GM23248 (cell line): ENCODE measurements at regions not wholly inside any gene's neighbourhood (a gene's known extent, or its start where the extent isn't known, plus 50 kb on each side); places are given as distances from the start of the nearest gene placed in this dataset.

Experiments
- DNase-seq: peaks from one replicate; pipeline ENCODE4 v3.0.0-alpha.2; 2015
- H2AFZ ChIP-seq: fragments of 200-600 bp; sonication (generic); 2 replicates; pipeline ENCODE4 v1.6.1; 2016; ENCODE audit warnings: antibody characterized with exemption
- H3F3A ChIP-seq: fragments of 200-600 bp; sonication (generic); 2 replicates; pipeline ENCODE4 v1.6.1; 2016; ENCODE audit warnings: mild to moderate bottlenecking, antibody characterized with exemption, mixed run types; ENCODE audit not compliant: insufficient read depth
- H3K27ac ChIP-seq: fragments of 200-600 bp; sonication (generic); 2 replicates; pipeline ENCODE4 v1.5.1; 2016; ENCODE audit warnings: mild to moderate bottlenecking
- H3K27me3 ChIP-seq: fragments of 200-600 bp; sonication (generic); replicated peaks from 2 replicates; pipeline ENCODE4 v1.6.1; 2016; ENCODE audit warnings: mild to moderate bottlenecking; ENCODE audit not compliant: insufficient read depth
- H3K36me3 ChIP-seq: fragments of 200-600 bp; sonication (generic); 2 replicates; pipeline ENCODE4 v1.6.1; 2016; ENCODE audit warnings: low read depth, mild to moderate bottlenecking
- H3K4me1 ChIP-seq: fragments of 200-600 bp; sonication (generic); 2 replicates; pipeline ENCODE4 v1.6.1; 2016; ENCODE audit warnings: mild to moderate bottlenecking; ENCODE audit not compliant: insufficient read depth
- H3K4me2 ChIP-seq: fragments of 200-600 bp; sonication (generic); one replicate; pipeline ENCODE4 v1.6.1; 2016; ENCODE audit warnings: mild to moderate bottlenecking; ENCODE audit not compliant: unreplicated experiment
- H3K4me3 ChIP-seq: fragments of 200-600 bp; sonication (generic); 2 replicates; pipeline ENCODE4 v1.5.1; 2016; ENCODE audit warnings: mild to moderate bottlenecking
- H3K79me2 ChIP-seq: fragments of 200-600 bp; sonication (generic); 2 replicates; pipeline ENCODE4 v1.6.1; 2016; ENCODE audit warnings: mild to moderate bottlenecking; ENCODE audit not compliant: insufficient read depth
- H3K9ac ChIP-seq: fragments of 200-600 bp; sonication (generic); 2 replicates; pipeline ENCODE4 v1.6.1; 2016; ENCODE audit warnings: mild to moderate bottlenecking
- H3K9me2 ChIP-seq: fragments of 200-600 bp; sonication (generic); 2 replicates; pipeline ENCODE4 v1.6.1; 2016; ENCODE audit warnings: mixed run types, mild to moderate bottlenecking, moderate library complexity; ENCODE audit not compliant: insufficient read depth
- H3K9me3 ChIP-seq: fragments of 200-600 bp; sonication (generic); one replicate; pipeline ENCODE4 v1.6.1; 2017; ENCODE audit warnings: low read depth
- H4K20me1 ChIP-seq: fragments of 200-600 bp; sonication (generic); 2 replicates; pipeline ENCODE4 v1.6.0; 2016; ENCODE audit not compliant: insufficient read depth
- EZH2 ChIP-seq: fragments of 200-600 bp; sonication (generic); IDR thresholded peaks from 2 replicates; pipeline ENCODE4 v1.6.1; 2018; ENCODE audit warnings: antibody characterized with exemption, mild to moderate bottlenecking; ENCODE audit not compliant: insufficient read depth, poor library complexity, severe bottlenecking
- EZH2phosphoT487 ChIP-seq: fragments of 200-600 bp; sonication (generic); IDR thresholded peaks from 2 replicates; pipeline ENCODE4 v1.6.1; 2018; ENCODE audit warnings: antibody characterized with exemption, moderate library complexity, mild to moderate bottlenecking, low read depth; ENCODE audit not compliant: insufficient read depth
- WGBS, 2 experiments: methylation state at CpG; one replicate each; pipeline ENCODE4 v1.1.6; 2015 to 2017; ENCODE audit warnings: low lambda C conversion rate in 2 of 2, low coverage in 1 of 2; ENCODE audit errors: missing lambda C conversion rate in 2 of 2; 5-methylcytosine and 5-hydroxymethylcytosine counted together
- in situ Hi-C: fragments of 300-500 bp; cut with MboI; formaldehyde crosslinking; loops from 2 replicates; pipeline ENCODE4 v1.15.0; 2020

DNA sequence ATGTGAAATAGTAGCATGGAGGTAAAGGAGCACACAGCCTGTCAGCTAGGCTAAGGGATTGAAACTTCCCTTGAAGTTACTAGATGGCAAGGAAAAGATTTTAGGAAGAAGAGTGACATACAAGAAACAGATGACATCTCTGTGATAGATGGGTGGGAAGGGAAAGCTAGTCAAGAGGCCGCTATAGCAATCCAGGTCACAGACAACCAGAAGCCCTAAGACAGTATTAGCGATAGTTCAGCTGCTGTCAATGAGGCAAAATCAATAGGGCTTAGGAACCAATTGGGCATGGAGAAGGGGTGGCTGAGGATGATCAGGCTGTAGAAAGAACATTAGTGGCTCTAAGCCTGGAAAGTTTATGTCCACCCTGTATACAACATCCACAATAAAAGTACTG is 111.1 kb downstream of the GLUL start:
- WGBS, 2 experiments: 95% methylated on average over 2 of the region's 2 CpGs
- Histone ChIP-seq H3K79me2 (no peaks in the 10 kb centered on the region), H3K4me1 (no peaks in the 10 kb centered on the region), H2AFZ (no peak overlapping the region), H3K36me3 (no peaks in the 10 kb centered on the region), H3K9me2 (no peaks in the 10 kb centered on the region), H3K9me3 (no peaks in the 10 kb centered on the region), H3K27me3 (no peaks in the 10 kb centered on the region), H3K9ac (no peak overlapping the region), H3K4me2 (no peak overlapping the region), H3K27ac (no peak overlapping the region), H3F3A (no peaks in the 10 kb centered on the region), H4K20me1 (no peaks in the 10 kb centered on the region), H3K4me3 (no peak overlapping the region)
- in situ Hi-C loops: no loop called here
- TF ChIP-seq EZH2 (no peak), EZH2phosphoT487 (no peak)
- no peak for DNase-seq

DNA sequence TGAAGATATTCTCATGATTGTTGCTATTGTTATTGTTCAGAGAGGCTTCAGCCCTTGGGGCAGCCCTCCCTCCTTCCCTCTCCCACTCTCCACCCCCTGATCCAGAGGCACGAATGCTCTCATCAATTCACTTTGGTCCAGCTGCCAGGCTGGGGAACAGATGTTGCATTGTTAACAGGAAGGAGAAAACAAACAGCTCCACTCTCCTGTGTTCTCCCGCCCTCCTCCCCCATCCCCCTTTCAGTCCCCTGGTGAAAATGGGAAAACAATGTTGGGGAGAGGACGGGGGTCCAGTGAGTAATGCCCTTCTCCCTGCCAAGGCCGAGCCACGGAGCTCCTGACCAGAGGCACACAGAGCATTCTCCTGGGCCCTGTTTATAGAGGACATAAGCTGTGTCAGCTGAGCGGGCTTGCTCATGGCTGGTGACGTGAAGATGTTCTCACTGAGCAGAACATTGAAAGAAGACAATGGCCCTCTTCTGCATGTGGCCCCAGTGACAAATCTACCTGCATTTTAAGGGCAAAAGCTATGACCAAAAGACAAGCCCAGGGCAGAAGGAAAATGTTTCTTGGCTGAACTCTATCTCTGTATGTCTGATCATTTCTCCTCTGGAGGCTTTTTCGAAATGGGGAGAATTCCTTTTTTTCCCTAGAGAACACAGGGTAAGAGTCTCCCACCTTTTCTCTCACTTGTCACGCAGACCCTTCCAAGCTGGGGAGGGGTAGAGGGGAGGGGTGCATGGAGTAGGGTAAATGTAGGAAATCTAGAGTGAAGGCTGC is 111.7 kb downstream of the GLUL start:
- no peaks in the 10 kb centered on the region for H3K79me2 ChIP-seq
- no peak overlapping the region for H3K9ac ChIP-seq
- no peak for DNase-seq
- no peaks in the 10 kb centered on the region for H3F3A ChIP-seq
- H3K9me2 ChIP-seq: no peaks in the 10 kb centered on the region
- H3K4me3 ChIP-seq: no peak overlapping the region
- H3K27ac ChIP-seq: no peak overlapping the region
- in situ Hi-C loops: no loop called here
- H3K36me3 ChIP-seq: no peaks in the 10 kb centered on the region
- TF ChIP-seq EZH2phosphoT487: no peak
- no peak for TF ChIP-seq EZH2
- H2AFZ ChIP-seq: no peak overlapping the region
- H3K9me3 ChIP-seq: no peaks in the 10 kb centered on the region
- H3K4me1 ChIP-seq: no peaks in the 10 kb centered on the region
- H3K27me3 ChIP-seq: no peaks in the 10 kb centered on the region
- no peak overlapping the region for H3K4me2 ChIP-seq
- 38% methylated on average over 9 of the region's 9 CpGs for WGBS, 2 experiments
- H4K20me1 ChIP-seq: no peaks in the 10 kb centered on the region

DNA sequence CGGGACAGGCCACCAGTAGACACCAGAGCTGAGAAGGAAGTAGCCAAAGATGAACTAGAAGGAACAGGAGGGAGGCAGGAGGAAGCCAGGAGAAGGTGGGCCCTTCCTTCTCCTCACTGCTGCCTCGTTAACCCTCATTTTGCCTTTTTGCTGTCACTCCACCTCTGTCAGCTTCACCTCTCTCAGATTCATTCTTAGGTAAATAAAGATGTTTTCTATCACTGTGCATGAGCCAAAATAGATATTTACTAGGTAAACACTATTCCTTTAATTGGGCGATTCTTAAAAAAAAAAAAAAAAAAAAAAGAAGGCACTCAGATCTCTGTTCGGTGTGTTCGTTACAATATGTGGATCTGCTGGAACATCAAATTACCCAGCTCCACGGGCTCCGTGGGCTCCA is 112.3 kb downstream of the GLUL start:
- Histone ChIP-seq H3K27me3 (no peaks in the 10 kb centered on the region), H3K9me2 (no peaks in the 10 kb centered on the region), H3K4me3 (no peak overlapping the region), H4K20me1 (no peaks in the 10 kb centered on the region), H2AFZ (no peak overlapping the region), H3K4me1 (no peaks in the 10 kb centered on the region), H3F3A (no peaks in the 10 kb centered on the region), H3K79me2 (no peaks in the 10 kb centered on the region), H3K27ac (no peak overlapping the region), H3K9ac (no peak overlapping the region), H3K4me2 (no peak overlapping the region), H3K36me3 (no peaks in the 10 kb centered on the region), H3K9me3 (no peaks in the 10 kb centered on the region)
- in situ Hi-C loops: no loop called here
- TF ChIP-seq EZH2phosphoT487 (no peak), EZH2 (no peak)
- DNase-seq: no peak
- WGBS, 2 experiments: 57% methylated on average over 7 of the region's 7 CpGs

DNA sequence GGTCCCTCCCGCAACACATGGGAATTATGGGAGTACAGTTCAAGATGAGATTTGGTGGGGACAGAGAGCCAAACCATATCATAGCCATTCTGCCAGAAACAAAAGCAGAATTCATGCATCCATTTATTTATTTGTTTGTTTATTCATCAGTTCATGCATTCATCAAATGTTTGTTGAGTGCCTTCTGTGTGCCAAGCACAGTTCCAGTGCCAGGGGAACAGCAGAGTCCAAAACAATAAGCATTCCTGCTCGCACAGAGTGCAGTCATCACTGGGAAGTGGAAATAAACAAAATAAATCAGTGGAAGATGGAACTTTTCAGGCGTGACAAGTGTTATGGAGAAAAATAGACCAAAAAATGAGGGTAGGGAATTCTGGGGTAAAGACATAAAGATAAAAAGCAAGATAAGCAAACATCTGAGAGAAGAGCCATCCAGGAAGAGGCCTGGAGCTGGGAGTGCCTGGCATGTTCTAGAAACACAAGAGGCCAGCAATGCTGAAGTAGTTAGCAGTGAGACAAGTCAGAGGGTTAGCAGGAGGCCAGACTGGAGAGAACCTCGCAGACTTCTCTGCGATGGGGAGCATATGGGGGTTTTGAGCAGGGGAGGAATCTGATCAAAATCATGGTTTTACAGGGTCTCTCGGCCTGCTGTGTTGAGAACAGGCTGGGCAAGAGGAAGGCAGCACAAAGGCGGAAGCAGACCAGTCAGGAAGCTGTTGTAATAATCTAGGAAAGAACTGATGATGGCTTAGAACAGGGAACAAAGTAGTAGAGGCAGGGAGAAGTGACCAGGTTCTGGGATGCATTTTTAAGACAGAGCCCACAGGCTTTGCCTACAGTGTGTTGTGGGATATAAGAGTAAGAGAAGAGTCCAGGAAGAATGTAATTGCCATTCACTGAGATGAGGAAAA is 113.2 kb downstream of the GLUL start:
- H3K9me2 ChIP-seq: no peaks in the 10 kb centered on the region
- H4K20me1 ChIP-seq: no peaks in the 10 kb centered on the region
- DNase-seq: no peak
- no peak overlapping the region for H2AFZ ChIP-seq
- H3K9ac ChIP-seq: no peak overlapping the region
- no peak overlapping the region for H3K4me2 ChIP-seq
- in situ Hi-C loops: no loop called here
- no peaks in the 10 kb centered on the region for H3K9me3 ChIP-seq
- no peak for TF ChIP-seq EZH2phosphoT487
- TF ChIP-seq EZH2: no peak
- H3K4me3 ChIP-seq: no peak overlapping the region
- H3K27me3 ChIP-seq: no peaks in the 10 kb centered on the region
- no peaks in the 10 kb centered on the region for H3K36me3 ChIP-seq
- H3K27ac ChIP-seq: no peak overlapping the region
- 57 to 58% methylated on average over 7 of the region's 7 CpGs for WGBS, 2 experiments
- H3K4me1 ChIP-seq: no peaks in the 10 kb centered on the region
- no peaks in the 10 kb centered on the region for H3F3A ChIP-seq
- H3K79me2 ChIP-seq: no peaks in the 10 kb centered on the region
